Spinal cord (tissue), 9 donors: ENCODE measurements at regions not wholly inside any gene's neighbourhood (a gene's known extent, or its start where the extent isn't known, plus 50 kb on each side); places are given as distances from the start of the nearest gene placed in this dataset.

Source experiments
- DNase-seq, 6 donors: peaks; one replicate each; pipeline versions ENCODE4 v3.0.0 to v3.0.0-alpha.2; 2013 to 2015; ENCODE audit warnings: low spot score in 6 of 6, low read depth in 4 of 6
- H3K27ac ChIP-seq: one replicate; pipeline ENCODE4 v1.5.1; 2013; ENCODE audit warnings: low read depth, low read length, control low read depth
- H3K27me3 ChIP-seq: one replicate; pipeline ENCODE4 v1.6.1; 2013; ENCODE audit warnings: low read length; ENCODE audit not compliant: control insufficient read depth, insufficient read depth
- H3K36me3 ChIP-seq: one replicate; pipeline ENCODE4 v1.6.1; 2013; ENCODE audit warnings: low read length; ENCODE audit not compliant: control insufficient read depth, insufficient read depth
- H3K4me1 ChIP-seq: one replicate; pipeline ENCODE4 v1.6.1; 2013; ENCODE audit warnings: low read length; ENCODE audit not compliant: control insufficient read depth, insufficient read depth
- H3K4me3 ChIP-seq: one replicate; pipeline ENCODE4 v1.5.1; 2013; ENCODE audit warnings: low read depth, low read length, control low read depth
- H3K9me3 ChIP-seq: one replicate; pipeline ENCODE4 v1.6.1; 2013; ENCODE audit warnings: low read length; ENCODE audit not compliant: control insufficient read depth, insufficient read depth
- WGBS: methylation state at CpG from one replicate; pipeline ENCODE4 v1.1.5; 2013; ENCODE audit warnings: missing lambda C conversion rate; ENCODE audit not compliant: insufficient coverage; 5-methylcytosine and 5-hydroxymethylcytosine counted together
- donor health status: healthy.

- Histone ChIP-seq H3K36me3 (no peaks in the 10 kb centered on the region), H3K4me3 (no peak overlapping the region), H3K27ac (no peak overlapping the region), H3K4me1 (no peaks in the 10 kb centered on the region), H3K27me3 (no peaks in the 10 kb centered on the region), H3K9me3 (no peaks in the 10 kb centered on the region)
- WGBS = no CpG with 5 or more reads among the region's 3 CpGs
- no peak for DNase-seq
Measured at GRCh38 chr17:6304894-6305612, 129.9 kb downstream of the AIPL1 start.

- no peaks in the 10 kb centered on the region for H3K4me1 ChIP-seq
- no peaks in the 10 kb centered on the region for H3K36me3 ChIP-seq
- DNase-seq = peak in 2 of 6 donors; percentile 15 to 52
- WGBS = 20% methylated on average over 1 of the region's 5 CpGs
- H3K27ac ChIP-seq = no peak overlapping the region
- H3K9me3 ChIP-seq = no peaks in the 10 kb centered on the region
- no peaks in the 10 kb centered on the region for H3K27me3 ChIP-seq
- no peak overlapping the region for H3K4me3 ChIP-seq
Measured at GRCh38 chr17:6303664-6304063, 131.3 kb downstream of the AIPL1 start.

GRCh38 chr17:6299275-6299674 is 135.6 kb downstream of the AIPL1 start:
- H3K4me1 ChIP-seq = no peaks in the 10 kb centered on the region
- no peak for DNase-seq
- no peak overlapping the region for H3K4me3 ChIP-seq
- no peak overlapping the region for H3K27ac ChIP-seq
- WGBS = 88% methylated on average over 5 of the region's 6 CpGs
- H3K27me3 ChIP-seq = no peaks in the 10 kb centered on the region
- H3K9me3 ChIP-seq = no peaks in the 10 kb centered on the region
- H3K36me3 ChIP-seq = no peaks in the 10 kb centered on the region

- Histone ChIP-seq H3K4me1 (no peaks in the 10 kb centered on the region), H3K36me3 (no peaks in the 10 kb centered on the region), H3K27ac (no peak overlapping the region), H3K9me3 (no peaks in the 10 kb centered on the region), H3K4me3 (no peak overlapping the region), H3K27me3 (no peaks in the 10 kb centered on the region)
- 100% methylated on average over 1 of the region's 4 CpGs for WGBS
- DNase-seq = peak in 2 of 6 donors; percentile 8 to 85
Measured at GRCh38 chr17:6297960-6298359, 137.0 kb downstream of the AIPL1 start.

- Histone ChIP-seq H3K4me3 (no peak overlapping the region), H3K36me3 (no peaks in the 10 kb centered on the region), H3K4me1 (no peaks in the 10 kb centered on the region), H3K9me3 (no peaks in the 10 kb centered on the region), H3K27ac (no peak overlapping the region), H3K27me3 (no peaks in the 10 kb centered on the region)
- DNase-seq = no peak
- no CpG with 5 or more reads among the region's 2 CpGs for WGBS
Measured at GRCh38 chr17:6297119-6297518, 137.8 kb downstream of the AIPL1 start.

- Histone ChIP-seq H3K36me3 (no peaks in the 10 kb centered on the region), H3K27me3 (no peaks in the 10 kb centered on the region), H3K4me1 (no peaks in the 10 kb centered on the region), H3K9me3 (no peaks in the 10 kb centered on the region), H3K4me3 (no peak overlapping the region), H3K27ac (no peak overlapping the region)
- no CpG with 5 or more reads among the region's 2 CpGs for WGBS
- DNase-seq = no peak
Measured at GRCh38 chr17:6290488-6291196, 144.3 kb downstream of the AIPL1 start.

GRCh38 chr17:6286233-6286632 is 148.7 kb downstream of the AIPL1 start:
- Histone ChIP-seq H3K27me3 (no peaks in the 10 kb centered on the region), H3K4me1 (no peaks in the 10 kb centered on the region), H3K9me3 (no peaks in the 10 kb centered on the region), H3K27ac (no peak overlapping the region), H3K36me3 (no peaks in the 10 kb centered on the region), H3K4me3 (no peak overlapping the region)
- no peak for DNase-seq
- 100% methylated on average over 1 of the region's 4 CpGs for WGBS

GRCh38 chr17:6285486-6285885 is 149.4 kb downstream of the AIPL1 start:
- Histone ChIP-seq H3K36me3 (no peaks in the 10 kb centered on the region), H3K4me3 (no peak overlapping the region), H3K9me3 (no peaks in the 10 kb centered on the region), H3K27me3 (no peaks in the 10 kb centered on the region), H3K27ac (no peak overlapping the region), H3K4me1 (no peaks in the 10 kb centered on the region)
- no peak for DNase-seq

- Histone ChIP-seq H3K27me3 (no peaks in the 10 kb centered on the region), H3K9me3 (no peaks in the 10 kb centered on the region), H3K27ac (no peak overlapping the region), H3K4me3 (no peak overlapping the region), H3K4me1 (no peaks in the 10 kb centered on the region), H3K36me3 (no peaks in the 10 kb centered on the region)
- 59% methylated on average over 6 of the region's 7 CpGs for WGBS
- DNase-seq = peak in 1 of 6 donors; percentile 80
Measured at GRCh38 chr17:6279659-6280058, 155.3 kb downstream of the AIPL1 start.

- Histone ChIP-seq H3K27ac (no peak overlapping the region), H3K4me1 (no peaks in the 10 kb centered on the region), H3K36me3 (no peaks in the 10 kb centered on the region), H3K27me3 (no peaks in the 10 kb centered on the region), H3K4me3 (no peak overlapping the region), H3K9me3 (no peaks in the 10 kb centered on the region)
- DNase-seq = peak in 1 of 6 donors; percentile 59
- WGBS = no CpG with 5 or more reads among the region's 4 CpGs
Measured at GRCh38 chr17:6278376-6278775, 156.5 kb downstream of the AIPL1 start.
